GM12878 (cell line): ENCODE measurements at regions not wholly inside any gene's neighbourhood (a gene's known extent, or its start where the extent isn't known, plus 50 kb on each side); places are given as distances from the start of the nearest gene placed in this dataset.

Source experiments
- ATAC-seq: fragments of 200-7000 bp; cut with Tn5 transposase; 3 replicates; pipeline ENCODE4 v1.9.1; 2020; ENCODE audit warnings: mild to moderate bottlenecking, moderate library complexity
- BruUV-seq: library from RNA; stranded (reverse); fragments of 400-500 nt; replicated peaks from 2 replicates; lab custom pipeline; 2021; lab: Mats Ljungman, UMichigan
- CTCF ChIA-PET: fragments of 300-600 bp; sonication (Branson Sonifier 250); formaldehyde crosslinking; extraction: SDS; loops from one replicate; lab custom pipeline; 2021; ENCODE audit warnings: inconsistent platforms; lab: Yijun Ruan, JAX
- POLR2A ChIA-PET: fragments of 350-600 bp; formaldehyde crosslinking; extraction: SDS; loops from one replicate; lab custom pipeline; 2021; ENCODE audit warnings: inconsistent platforms; lab: Charles Lee
- RAD21 ChIA-PET: fragments of 300-600 bp; sonication (Branson Sonifier 250); formaldehyde crosslinking; loops from one replicate; lab custom pipeline; 2023; ENCODE audit warnings: antibody characterized with exemption; ENCODE audit not compliant: unreplicated experiment; lab: Charles Lee
- SMC1A ChIA-PET: fragments of 300-600 bp; sonication (Branson Sonifier 250); formaldehyde crosslinking; loops from one replicate; lab custom pipeline; 2023; ENCODE audit not compliant: unreplicated experiment, uncharacterized antibody; lab: Charles Lee
- DNase-seq: peaks from one replicate; pipeline ENCODE4 v3.0.0-alpha.2; 2011; ENCODE audit warnings: low read depth, low spot score
- FAIRE-seq: peaks from 3 replicates; lab custom pipeline; 2011; peaks lifted over from hg19 to GRCh38; lab: Jason Lieb, UNC
- H2AFZ ChIP-seq: 2 replicates; pipeline ENCODE4 v1.6.0; 2011; ENCODE audit warnings: low read depth, low read length, control low read depth; ENCODE audit not compliant: control insufficient read depth
- H3K27ac ChIP-seq: 2 replicates; pipeline ENCODE4 v1.5.1; 2011; ENCODE audit warnings: control low read depth; ENCODE audit not compliant: control insufficient read depth, insufficient read depth
- H3K27me3 ChIP-seq, 2 experiments: replicated peaks in 1 of 2; 2 replicates each; pipeline versions ENCODE4 v1.6.0 to v1.6.1; 2011; ENCODE audit warnings: low read length in 1 of 2; ENCODE audit not compliant: control insufficient read depth in 2 of 2, insufficient read depth in 2 of 2
- H3K36me3 ChIP-seq, 2 experiments: 2 replicates each; pipeline ENCODE4 v1.5.1; 2011; ENCODE audit warnings: low read length in 1 of 2; ENCODE audit not compliant: control insufficient read depth in 2 of 2, insufficient read depth in 2 of 2
- H3K4me1 ChIP-seq: 2 replicates; pipeline ENCODE4 v1.6.1; 2011; ENCODE audit warnings: mild to moderate bottlenecking, low read length, moderate library complexity, mixed read lengths; ENCODE audit not compliant: control insufficient read depth, insufficient read depth
- H3K4me2 ChIP-seq: 2 replicates; pipeline ENCODE4 v1.6.0; 2011; ENCODE audit warnings: control low read depth; ENCODE audit not compliant: control insufficient read depth, insufficient read depth
- H3K4me3 ChIP-seq: fragments of 200-600 bp; sonication (generic); 2 replicates; pipeline ENCODE4 v1.5.1; 2016
- H3K79me2 ChIP-seq: 2 replicates; pipeline ENCODE4 v1.6.0; 2011; ENCODE audit warnings: low read length; ENCODE audit not compliant: control insufficient read depth, insufficient read depth
- H3K9ac ChIP-seq: 2 replicates; pipeline ENCODE4 v1.8.0; 2011; ENCODE audit warnings: low read length, control low read depth, mixed read lengths; ENCODE audit not compliant: control insufficient read depth, insufficient read depth
- H3K9me3 ChIP-seq: replicated peaks from 3 replicates; pipeline ENCODE4 v1.5.1; 2011; ENCODE audit warnings: mild to moderate bottlenecking, low read length; ENCODE audit not compliant: control insufficient read depth, insufficient read depth
- H4K20me1 ChIP-seq: 2 replicates; pipeline ENCODE4 v1.6.0; 2011; ENCODE audit not compliant: control insufficient read depth, insufficient read depth
- BACH1 ChIP-seq: fragments of 450-650 bp; IDR thresholded peaks from 2 replicates; pipeline ENCODE4 v1.6.1; 2017; ENCODE audit warnings: mild to moderate bottlenecking, borderline replicate concordance
- CEBPB ChIP-seq, 2 experiments: fragments of 150-350 bp in 1 of 2; IDR thresholded peaks; 2 replicates each; pipeline ENCODE4 v1.6.1; 2012 to 2014; ENCODE audit warnings: low read depth in 2 of 2, low read length in 2 of 2, borderline replicate concordance in 1 of 2, inconsistent platforms in 1 of 2
- HDAC6 ChIP-seq: fragments of 200-600 bp; sonication (generic); IDR thresholded peaks from one replicate; pipeline ENCODE4 v1.8.0; 2017; ENCODE audit warnings: antibody characterized with exemption; ENCODE audit not compliant: unreplicated experiment
- KLF5 ChIP-seq: fragments of 450-650 bp; IDR thresholded peaks from 2 replicates; pipeline ENCODE4 v1.6.1; 2014; ENCODE audit warnings: mild to moderate bottlenecking; ENCODE audit not compliant: partially characterized antibody
- LARP7 ChIP-seq: fragments of 450-650 bp; IDR thresholded peaks from 2 replicates; pipeline ENCODE4 v1.6.1; 2017; ENCODE audit warnings: mild to moderate bottlenecking
- MTA2 ChIP-seq: fragments of 450-650 bp; IDR thresholded peaks from 2 replicates; pipeline ENCODE4 v1.6.1; 2016; ENCODE audit warnings: low read depth, mild to moderate bottlenecking, moderate library complexity
- POU2F2 ChIP-seq: IDR thresholded peaks from 3 replicates; pipeline ENCODE4 v1.6.1; 2011; ENCODE audit warnings: low read depth, mild to moderate bottlenecking, low read length, borderline replicate concordance
- RCOR1 ChIP-seq: conservative IDR thresholded peaks from 2 replicates; pipeline ENCODE4 v1.6.1; 2012; ENCODE audit warnings: low read depth, low read length, improper control_type of control experiment
- SREBF2 ChIP-seq: IDR thresholded peaks from 2 replicates; pipeline ENCODE4 v1.6.1; 2012; ENCODE audit warnings: mild to moderate bottlenecking, low read length
- WRNIP1 ChIP-seq: IDR thresholded peaks from 2 replicates; pipeline ENCODE4 v1.6.1; 2011; ENCODE audit warnings: low read depth, low read length, improper control_type of control experiment, borderline replicate concordance
- ZBED1 ChIP-seq: IDR thresholded peaks from 2 replicates; pipeline ENCODE4 v1.6.1; 2016; ENCODE audit warnings: borderline replicate concordance
- ZNF622 ChIP-seq: fragments of 450-650 bp; IDR thresholded peaks from 2 replicates; pipeline ENCODE4 v1.6.1; 2017; ENCODE audit warnings: mild to moderate bottlenecking, inconsistent platforms
- ZZZ3 ChIP-seq: IDR thresholded peaks from 2 replicates; pipeline ENCODE4 v1.6.1; 2011; ENCODE audit warnings: low read depth; ENCODE audit not compliant: control insufficient read depth, insufficient read length
- WGBS: methylation state at CpG from one replicate; pipeline ENCODE4 v1.1.6; 2016; ENCODE audit warnings: low lambda C conversion rate; ENCODE audit not compliant: insufficient replicate concordance, insufficient coverage; ENCODE audit errors: missing lambda C conversion rate; 5-methylcytosine and 5-hydroxymethylcytosine counted together
- in situ Hi-C: fragments of 300-500 bp; cut with MboI; formaldehyde crosslinking; loops from 9 replicates; pipeline ENCODE4 v1.14.3; 2018; ENCODE audit warnings: mixed read lengths
- intact Hi-C: fragments of 100-400 bp; cut with micrococcal nuclease; formaldehyde crosslinking; loops from one replicate; pipeline ENCODE4 v1.14.2; 2022; ENCODE audit not compliant: unreplicated experiment
- TF ChIP-seq, protein P1 (sequence below): fragments of 450-650 bp; IDR thresholded peaks from 2 replicates; pipeline ENCODE4 v1.6.1; 2017; ENCODE audit warnings: borderline replicate concordance
- TF ChIP-seq, protein P2 (sequence below): IDR thresholded peaks from 2 replicates; pipeline ENCODE4 v1.6.1; 2011; ENCODE audit warnings: borderline replicate concordance, low read depth, mild to moderate bottlenecking, moderate library complexity, mixed read lengths, low read length; ENCODE audit not compliant: insufficient read depth; ENCODE audit errors: extremely low read length
- TF ChIP-seq, protein P3 (sequence below): IDR thresholded peaks from 2 replicates; pipeline ENCODE4 v1.6.1; 2012; ENCODE audit warnings: low read depth, low read length, improper control_type of control experiment

DNA sequence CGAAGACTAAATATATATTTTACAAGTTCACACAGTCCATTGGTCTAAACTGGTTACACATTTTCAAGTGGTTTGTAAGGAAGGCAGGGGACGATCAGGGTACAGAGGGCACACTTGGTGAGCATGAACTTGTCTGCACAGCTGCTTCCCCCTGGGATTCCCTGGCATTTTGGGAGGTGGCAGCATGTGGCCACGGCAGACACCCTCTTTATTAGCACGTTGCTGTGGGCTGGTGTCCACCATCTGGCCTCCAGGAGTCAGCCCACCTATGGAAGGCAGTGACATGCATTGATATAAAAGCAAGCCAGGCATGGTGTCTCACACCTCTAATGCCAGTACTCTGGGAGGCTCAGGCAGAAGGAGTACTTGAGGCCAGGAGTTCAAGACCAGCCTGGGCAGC, 350.2 kb downstream of the TYW1 start:
- DNase-seq (no peak), ATAC-seq (no peak), FAIRE-seq (no peak)
- RAD21 ChIA-PET = no interaction called here
- Histone ChIP-seq H3K9ac (no peak overlapping the region), H4K20me1 (no peaks in the 10 kb centered on the region), H3K79me2 (no peaks in the 10 kb centered on the region), H2AFZ (no peak overlapping the region), H3K27me3 (no peaks in the 10 kb centered on the region), H3K4me1 (no peaks in the 10 kb centered on the region), H3K4me2 (no peak overlapping the region), H3K27ac (no peak overlapping the region), H3K36me3 (peaks cover 0 to 3% of the 10 kb centered on the region in 2 experiments; a peak in 2 of 4 replicates), H3K9me3 (peaks cover 4% of the 10 kb centered on the region; the same call in 2 of the 3 replicates), H3K4me3 (no peak overlapping the region)
- CTCF ChIA-PET = no interaction called here
- intact Hi-C loops (no loop called here), in situ Hi-C loops (no loop called here)
- WGBS = 78% methylated on average over 4 of the region's 4 CpGs
- POLR2A ChIA-PET = no interaction called here
- no TSS peak for BruUV-seq
- SMC1A ChIA-PET = interaction anchor here (0.6 kb wide), 1 partner anchor 1934 kb away, joined by 3 read pairs; no protein-coding TSS in a partner anchor
- no peak for TF ChIP-seq POU2F2
- TF ChIP-seq CEBPB (IDR thresholded peaks at IDR 0.05; ENCODE audit: borderline replicate concordance in 1 of 2, low read depth in 2 of 2, low read length in 2 of 2) = no peak
- TF ChIP-seq KLF5 = no peak
- TF ChIP-seq LARP7 = no peak
- TF ChIP-seq, protein P1, sequence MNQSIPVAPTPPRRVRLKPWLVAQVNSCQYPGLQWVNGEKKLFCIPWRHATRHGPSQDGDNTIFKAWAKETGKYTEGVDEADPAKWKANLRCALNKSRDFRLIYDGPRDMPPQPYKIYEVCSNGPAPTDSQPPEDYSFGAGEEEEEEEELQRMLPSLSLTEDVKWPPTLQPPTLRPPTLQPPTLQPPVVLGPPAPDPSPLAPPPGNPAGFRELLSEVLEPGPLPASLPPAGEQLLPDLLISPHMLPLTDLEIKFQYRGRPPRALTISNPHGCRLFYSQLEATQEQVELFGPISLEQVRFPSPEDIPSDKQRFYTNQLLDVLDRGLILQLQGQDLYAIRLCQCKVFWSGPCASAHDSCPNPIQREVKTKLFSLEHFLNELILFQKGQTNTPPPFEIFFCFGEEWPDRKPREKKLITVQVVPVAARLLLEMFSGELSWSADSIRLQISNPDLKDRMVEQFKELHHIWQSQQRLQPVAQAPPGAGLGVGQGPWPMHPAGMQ = no peak
- TF ChIP-seq ZZZ3 = no peak
- no peak for TF ChIP-seq WRNIP1

DNA sequence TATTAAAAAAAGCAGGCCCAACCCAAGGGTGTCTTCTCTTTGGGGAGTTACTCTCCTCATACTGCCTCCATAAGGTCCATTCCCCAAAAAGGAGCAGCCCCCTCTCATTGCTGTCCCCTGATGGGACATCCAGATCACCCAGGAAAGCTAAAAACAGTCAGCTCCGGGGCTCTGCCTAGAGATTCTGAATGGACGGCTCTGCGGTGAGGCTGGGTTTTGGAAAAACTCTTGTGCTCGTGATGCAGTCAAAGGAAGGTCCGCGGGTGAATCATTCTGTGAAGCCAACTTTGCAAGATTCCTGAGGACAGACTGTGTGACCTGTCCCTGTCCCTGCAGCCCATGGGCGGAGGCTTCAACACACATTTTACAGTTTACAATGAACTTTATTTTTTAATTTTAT, 351.5 kb downstream of the TYW1 start:
- intact Hi-C loops (no loop called here), in situ Hi-C loops (no loop called here)
- H3K4me2 ChIP-seq = no peak overlapping the region
- H3K27me3 ChIP-seq = no peaks in the 10 kb centered on the region
- 98% methylated on average over 7 of the region's 7 CpGs for WGBS
- ChIA-PET SMC1A (interaction anchor here (0.6 kb wide), 1 partner anchor 307 kb away, joined by 3 read pairs; no protein-coding TSS in a partner anchor), POLR2A (no interaction called here), CTCF (no interaction called here), RAD21 (no interaction called here)
- H3K36me3 ChIP-seq = no peaks in the 10 kb centered on the region
- no peak overlapping the region for H2AFZ ChIP-seq
- no TSS peak for BruUV-seq
- H3K9ac ChIP-seq = no peak overlapping the region
- ATAC-seq (no peak), DNase-seq (no peak), FAIRE-seq (no peak)
- H3K4me1 ChIP-seq = no peaks in the 10 kb centered on the region
- H3K4me3 ChIP-seq = no peak overlapping the region
- no peak overlapping the region for H3K27ac ChIP-seq
- peaks cover 4% of the 10 kb centered on the region; the same call in 2 of the 3 replicates for H3K9me3 ChIP-seq
- no peaks in the 10 kb centered on the region for H3K79me2 ChIP-seq
- H4K20me1 ChIP-seq = no peaks in the 10 kb centered on the region
- TF ChIP-seq, protein P2, sequence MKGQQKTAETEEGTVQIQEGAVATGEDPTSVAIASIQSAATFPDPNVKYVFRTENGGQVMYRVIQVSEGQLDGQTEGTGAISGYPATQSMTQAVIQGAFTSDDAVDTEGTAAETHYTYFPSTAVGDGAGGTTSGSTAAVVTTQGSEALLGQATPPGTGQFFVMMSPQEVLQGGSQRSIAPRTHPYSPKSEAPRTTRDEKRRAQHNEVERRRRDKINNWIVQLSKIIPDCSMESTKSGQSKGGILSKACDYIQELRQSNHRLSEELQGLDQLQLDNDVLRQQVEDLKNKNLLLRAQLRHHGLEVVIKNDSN = no peak
- TF ChIP-seq HDAC6 (no peak), MTA2 (no peak), SREBF2 (no peak), ZBED1 (no peak), ZNF622 (no peak), WRNIP1 (no peak), RCOR1 (no peak), BACH1 (no peak)
- TF ChIP-seq, protein P3, sequence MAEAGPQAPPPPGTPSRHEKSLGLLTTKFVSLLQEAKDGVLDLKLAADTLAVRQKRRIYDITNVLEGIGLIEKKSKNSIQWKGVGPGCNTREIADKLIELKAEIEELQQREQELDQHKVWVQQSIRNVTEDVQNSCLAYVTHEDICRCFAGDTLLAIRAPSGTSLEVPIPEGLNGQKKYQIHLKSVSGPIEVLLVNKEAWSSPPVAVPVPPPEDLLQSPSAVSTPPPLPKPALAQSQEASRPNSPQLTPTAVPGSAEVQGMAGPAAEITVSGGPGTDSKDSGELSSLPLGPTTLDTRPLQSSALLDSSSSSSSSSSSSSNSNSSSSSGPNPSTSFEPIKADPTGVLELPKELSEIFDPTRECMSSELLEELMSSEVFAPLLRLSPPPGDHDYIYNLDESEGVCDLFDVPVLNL = no peak
